ENCODE measurements at regions not wholly inside any gene's neighbourhood (a gene's known extent, or its start where the extent isn't known, plus 50 kb on each side); places are given as distances from the start of the nearest gene placed in this dataset.
A peak's percentile ranks its signal among the peaks of the same experiment; 100 is the strongest.

DNA sequence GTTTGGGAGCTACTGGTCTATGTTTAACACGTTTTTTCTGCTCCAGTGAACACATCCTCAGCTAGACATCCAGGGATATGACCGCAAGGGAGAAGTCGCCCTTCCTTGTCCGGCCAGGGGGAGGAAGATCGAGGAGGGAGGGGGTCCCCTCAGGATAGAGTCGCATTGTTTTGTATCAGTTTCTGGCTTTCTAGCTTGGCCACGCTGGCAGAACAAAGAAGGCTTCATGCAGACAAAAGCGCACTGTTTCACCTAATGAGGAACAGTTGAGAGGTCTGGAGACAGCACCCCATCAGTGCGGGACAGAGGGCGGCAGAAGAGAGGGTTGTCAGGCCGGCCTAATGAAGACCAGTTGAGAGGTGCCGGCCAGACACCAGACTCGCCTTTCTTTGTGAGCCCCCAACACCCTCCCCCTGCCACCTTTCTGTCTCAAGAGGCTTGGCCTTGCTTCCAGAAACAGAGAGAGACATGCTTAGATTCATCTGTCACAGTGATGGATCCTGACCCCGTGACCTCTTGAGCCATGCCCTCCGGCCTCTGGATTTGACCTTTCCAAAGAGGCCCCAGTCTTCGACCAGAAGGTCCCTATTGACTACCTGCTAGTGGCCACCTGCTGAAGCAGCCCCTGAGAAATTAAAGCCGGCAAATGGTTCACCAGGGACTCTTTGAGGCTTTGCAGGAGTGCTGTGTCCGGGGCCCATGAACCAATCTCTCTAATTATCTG, 254.7 kb upstream of the TBX3 start:
- DNase-seq (ENCODE audit: low read depth in 2 of 2), result no peak
- TF ChIP-seq, protein P1, sequence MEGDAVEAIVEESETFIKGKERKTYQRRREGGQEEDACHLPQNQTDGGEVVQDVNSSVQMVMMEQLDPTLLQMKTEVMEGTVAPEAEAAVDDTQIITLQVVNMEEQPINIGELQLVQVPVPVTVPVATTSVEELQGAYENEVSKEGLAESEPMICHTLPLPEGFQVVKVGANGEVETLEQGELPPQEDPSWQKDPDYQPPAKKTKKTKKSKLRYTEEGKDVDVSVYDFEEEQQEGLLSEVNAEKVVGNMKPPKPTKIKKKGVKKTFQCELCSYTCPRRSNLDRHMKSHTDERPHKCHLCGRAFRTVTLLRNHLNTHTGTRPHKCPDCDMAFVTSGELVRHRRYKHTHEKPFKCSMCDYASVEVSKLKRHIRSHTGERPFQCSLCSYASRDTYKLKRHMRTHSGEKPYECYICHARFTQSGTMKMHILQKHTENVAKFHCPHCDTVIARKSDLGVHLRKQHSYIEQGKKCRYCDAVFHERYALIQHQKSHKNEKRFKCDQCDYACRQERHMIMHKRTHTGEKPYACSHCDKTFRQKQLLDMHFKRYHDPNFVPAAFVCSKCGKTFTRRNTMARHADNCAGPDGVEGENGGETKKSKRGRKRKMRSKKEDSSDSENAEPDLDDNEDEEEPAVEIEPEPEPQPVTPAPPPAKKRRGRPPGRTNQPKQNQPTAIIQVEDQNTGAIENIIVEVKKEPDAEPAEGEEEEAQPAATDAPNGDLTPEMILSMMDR (IDR thresholded peaks at IDR 0.05; ENCODE audit: low read depth, low read length), result no peak
- no peak overlapping the region for H3K4me3 ChIP-seq (replicated peaks in 1 of 2; ENCODE audit: low read depth in 2 of 2, low read length in 2 of 2)

DNA sequence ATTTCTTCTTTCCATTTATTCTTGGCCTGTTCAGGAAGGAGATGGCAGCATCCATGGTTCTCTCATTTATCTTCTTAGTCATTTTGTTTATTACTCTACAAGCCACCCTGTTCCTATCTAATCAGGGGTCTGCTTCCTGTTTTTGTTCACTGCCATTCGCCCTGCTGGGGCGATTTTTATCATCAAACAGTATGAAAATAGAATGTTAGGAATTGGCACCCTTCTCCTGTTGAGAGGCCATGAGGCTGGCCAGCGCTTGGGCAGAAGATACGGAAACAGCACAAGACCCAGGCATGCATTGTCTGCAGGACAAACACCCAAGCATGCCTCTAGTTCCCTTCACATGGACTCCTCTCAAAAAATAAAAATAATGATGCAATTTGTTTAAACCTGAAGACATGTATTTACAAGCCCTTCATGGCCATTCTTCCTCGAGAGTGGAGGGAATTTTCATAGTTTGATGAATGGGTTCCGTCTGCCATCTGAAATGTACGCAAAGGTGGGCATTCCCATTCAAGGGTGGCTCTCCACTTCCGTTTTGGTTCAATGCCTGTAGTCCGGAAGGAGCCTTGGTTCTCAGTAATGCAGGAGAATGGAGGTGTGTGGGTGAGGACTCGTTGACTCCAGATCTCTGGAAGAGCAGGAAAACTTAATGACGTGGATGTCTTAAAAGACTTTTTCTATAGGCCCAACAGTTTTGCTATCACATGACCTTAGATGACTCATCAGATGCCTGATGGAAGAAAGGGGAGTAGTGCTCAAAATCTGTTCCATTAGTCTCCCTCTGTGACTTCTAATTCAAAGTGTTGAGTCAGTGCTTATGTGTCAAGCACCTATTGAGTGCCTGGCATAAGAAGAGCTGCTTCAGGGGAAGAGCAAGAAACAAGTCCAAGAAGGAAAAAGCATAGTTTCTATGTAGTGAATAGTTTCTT, 252.4 kb upstream of the TBX3 start:
- TF ChIP-seq, protein P1 (IDR thresholded peaks at IDR 0.05; ENCODE audit: low read depth, low read length), result no peak
- H3K4me3 ChIP-seq (replicated peaks in 1 of 2; ENCODE audit: low read depth in 2 of 2, low read length in 2 of 2), result no peak overlapping the region
- peak; percentile 26 to 75 for DNase-seq (ENCODE audit: low read depth in 2 of 2)

DNA sequence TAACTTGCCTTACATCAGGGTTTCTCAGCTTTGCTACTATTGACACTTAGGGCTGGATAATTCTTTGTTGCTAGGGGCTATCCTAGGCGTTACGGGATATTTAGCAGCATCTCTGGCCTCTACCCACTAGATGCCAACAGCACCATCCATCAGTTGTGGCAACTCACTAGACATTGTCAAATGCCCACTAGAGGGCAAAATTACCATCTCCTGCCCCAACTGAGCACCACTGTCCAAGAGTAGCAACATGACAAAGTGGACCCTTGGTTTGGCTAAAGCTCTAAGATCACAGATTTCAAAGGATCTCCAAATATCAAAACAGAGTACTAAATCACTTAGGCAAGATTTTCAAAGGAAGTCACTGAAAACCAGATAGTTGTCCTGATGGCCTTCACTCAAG, 251.7 kb upstream of the TBX3 start:
- no peak overlapping the region for H3K4me3 ChIP-seq (replicated peaks in 1 of 2; ENCODE audit: low read depth in 2 of 2, low read length in 2 of 2)
- no peak for DNase-seq (ENCODE audit: low read depth in 2 of 2)
- TF ChIP-seq, protein P1 (IDR thresholded peaks at IDR 0.05; ENCODE audit: low read depth, low read length), result peak; percentile 15

DNA sequence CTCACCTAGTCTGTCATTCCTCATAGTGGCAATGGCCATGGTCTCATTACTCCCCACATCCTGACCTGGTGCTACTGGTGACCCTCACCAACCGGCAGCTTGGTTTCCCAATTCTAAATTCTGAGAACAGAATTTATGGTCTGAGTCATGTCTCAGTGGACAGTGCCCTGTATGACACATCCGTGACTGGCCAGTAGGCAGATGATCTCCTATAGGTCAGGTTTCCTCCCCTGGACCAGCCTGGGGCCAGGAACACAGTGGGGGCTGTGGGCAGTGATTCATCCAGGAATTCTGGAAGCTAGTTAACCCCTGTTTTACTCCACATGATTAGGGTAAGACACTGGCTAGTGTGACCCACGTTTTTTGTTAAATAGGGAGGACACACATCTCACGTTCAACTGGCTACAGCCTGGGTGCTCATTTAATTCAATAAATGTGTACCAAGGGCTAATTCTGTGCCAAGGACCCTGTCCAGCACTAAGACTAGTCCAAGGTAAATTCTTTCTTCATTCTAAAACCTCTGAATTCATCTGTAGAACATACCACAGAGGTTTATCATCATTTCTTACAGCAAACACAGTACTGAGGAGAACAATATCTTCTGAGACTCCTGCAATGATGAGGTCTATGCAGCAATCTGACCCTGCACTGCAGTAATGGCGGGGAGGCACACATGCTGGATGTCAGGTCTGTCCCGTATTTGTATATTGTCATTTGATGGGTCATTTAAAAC, 249.6 kb upstream of the TBX3 start:
- H3K4me3 ChIP-seq (replicated peaks in 1 of 2; ENCODE audit: low read depth in 2 of 2, low read length in 2 of 2), result no peak overlapping the region
- TF ChIP-seq, protein P1 (IDR thresholded peaks at IDR 0.05; ENCODE audit: low read depth, low read length), result no peak

DNA sequence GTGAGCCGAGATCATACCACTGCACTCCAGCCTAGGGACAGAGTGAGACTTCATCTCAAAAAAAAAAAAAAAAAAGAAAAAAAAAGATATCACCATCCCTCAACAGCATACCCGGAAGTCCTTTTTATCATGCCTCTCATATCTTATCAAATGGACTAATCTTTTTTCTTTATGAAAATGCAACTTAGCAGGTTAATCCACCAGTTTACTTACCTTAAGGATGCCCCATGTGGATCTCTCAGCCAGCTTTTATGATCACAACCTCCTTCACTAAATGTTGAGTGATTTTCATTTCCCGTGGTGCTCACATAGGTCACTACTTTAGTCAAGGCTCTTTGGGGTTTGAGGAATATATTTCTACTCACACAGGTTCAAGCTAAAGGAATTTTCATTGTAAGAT, 248.8 kb upstream of the TBX3 start:
- no peak for DNase-seq (ENCODE audit: low read depth in 2 of 2)
- H3K4me3 ChIP-seq (replicated peaks in 1 of 2; ENCODE audit: low read depth in 2 of 2, low read length in 2 of 2), result no peak overlapping the region
- TF ChIP-seq, protein P1 (IDR thresholded peaks at IDR 0.05; ENCODE audit: low read depth, low read length), result no peak

More for the DNA sequence above, 249.6 kb upstream of the TBX3 start:
- DNase-seq (ENCODE audit: low read depth in 2 of 2), result peak; percentile 67 to 96

DNA sequence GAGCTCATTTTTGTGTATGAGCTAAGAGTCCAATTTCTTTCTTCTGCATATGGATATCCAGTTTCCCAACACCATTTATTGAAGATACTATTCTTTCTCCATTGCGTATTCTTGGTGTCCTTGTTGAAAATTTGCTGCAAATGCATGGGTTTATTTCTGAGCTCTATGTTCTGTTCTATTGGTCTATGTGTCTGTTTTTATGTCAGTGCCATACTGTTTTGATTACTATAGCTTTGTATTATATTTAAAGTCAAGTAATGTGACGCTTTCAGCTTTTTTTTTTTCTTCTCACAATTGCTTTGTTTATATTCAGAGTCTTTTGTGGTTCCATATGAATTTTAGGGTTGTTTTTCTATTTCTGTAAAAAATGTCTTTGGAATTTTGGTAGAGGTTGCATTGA, 247.1 kb upstream of the TBX3 start:
- TF ChIP-seq, protein P1 (IDR thresholded peaks at IDR 0.05; ENCODE audit: low read depth, low read length), result no peak
- no peak for DNase-seq (ENCODE audit: low read depth in 2 of 2)
- H3K4me3 ChIP-seq (replicated peaks in 1 of 2; ENCODE audit: low read depth in 2 of 2, low read length in 2 of 2), result no peak overlapping the region
